HG03354 (cell line): ENCODE measurements at regions not wholly inside any gene's neighbourhood (a gene's known extent, or its start where the extent isn't known, plus 50 kb on each side); places are given as distances from the start of the nearest gene placed in this dataset.
"Not testable (repeated sequence)": the region's sequence is repeated elsewhere in the genome, so short reads cannot be mapped to it uniquely, and the experiment has no call there.

ENCODE experiments used
- ATAC-seq: cut with Tn5 transposase; IDR thresholded peaks from one replicate; pipeline ENCODE4 v1.9.1; 2021; ENCODE audit warnings: mild to moderate bottlenecking; ENCODE audit not compliant: unreplicated experiment, poor library complexity, severe bottlenecking

GRCh38 chrX:22520128-22520828 is 247.6 kb downstream of the CBLL2 start:
- no peak for ATAC-seq

GRCh38 chrX:22526339-22526738 is 253.6 kb downstream of the CBLL2 start:
- peak; percentile 99 for ATAC-seq

- ATAC-seq, result no peak
These were observed 254.6 kb downstream of the CBLL2 start for GRCh38 chrX:22527302-22527701.

GRCh38 chrX:22533898-22534297 is 261.2 kb downstream of the CBLL2 start:
- ATAC-seq, result no peak

- ATAC-seq, result no peak
These were observed 261.9 kb downstream of the CBLL2 start for GRCh38 chrX:22534643-22535042.

GRCh38 chrX:22536746-22537304 is 264.1 kb downstream of the CBLL2 start:
- no peak for ATAC-seq

- ATAC-seq, result no peak
These were observed 265.9 kb downstream of the CBLL2 start for GRCh38 chrX:22538580-22538979.

GRCh38 chrX:22541926-22542325 is 269.2 kb downstream of the CBLL2 start:
- no peak for ATAC-seq

GRCh38 chrX:22542641-22543040 is 269.9 kb downstream of the CBLL2 start:
- ATAC-seq, result no peak

- no peak for ATAC-seq
These were observed 286.8 kb downstream of the CBLL2 start for GRCh38 chrX:22559506-22559905.

- no peak for ATAC-seq
These were observed 302.6 kb downstream of the CBLL2 start for GRCh38 chrX:22575161-22575845.

- no peak for ATAC-seq
These were observed 304.5 kb downstream of the CBLL2 start for GRCh38 chrX:22577181-22577580.

GRCh38 chrX:22585831-22586230 is 313.1 kb downstream of the CBLL2 start:
- peak; percentile 68 for ATAC-seq

GRCh38 chrX:22589845-22590244 is 317.1 kb downstream of the CBLL2 start:
- no peak for ATAC-seq

GRCh38 chrX:22594766-22595165 is 322.1 kb downstream of the CBLL2 start:
- ATAC-seq, result no peak

GRCh38 chrX:22603060-22603459 is 330.3 kb downstream of the CBLL2 start:
- ATAC-seq, result no peak

GRCh38 chrX:22609452-22609851 is 336.7 kb downstream of the CBLL2 start:
- not testable (repeated sequence) for ATAC-seq

GRCh38 chrX:22616867-22617266 is 344.2 kb downstream of the CBLL2 start:
- ATAC-seq, result no peak

- ATAC-seq, result no peak
These were observed 354.9 kb downstream of the CBLL2 start for GRCh38 chrX:22627576-22627975.

GRCh38 chrX:22628275-22628674 is 355.6 kb downstream of the CBLL2 start:
- ATAC-seq, result no peak

- ATAC-seq, result no peak
These were observed 356.5 kb downstream of the CBLL2 start for GRCh38 chrX:22629105-22629725.
